Suprapubic skin (tissue), 4 donors: ENCODE measurements at regions not wholly inside any gene's neighbourhood (a gene's known extent, or its start where the extent isn't known, plus 50 kb on each side); places are given as distances from the start of the nearest gene placed in this dataset.

Source experiments
- DNase-seq, 2 donors: peaks; one replicate each; pipeline ENCODE4 v3.0.0-alpha.2; 2019; ENCODE audit warnings: low spot score in 2 of 2
- H3K27ac ChIP-seq: fragments of 200-600 bp; sonication (generic); one replicate; pipeline ENCODE4 v1.5.1; 2019
- H3K27me3 ChIP-seq: fragments of 200-600 bp; sonication (generic); one replicate; pipeline ENCODE4 v1.5.1; 2019
- H3K36me3 ChIP-seq: fragments of 200-600 bp; sonication (generic); one replicate; pipeline ENCODE4 v1.5.1; 2019
- H3K4me1 ChIP-seq: fragments of 200-600 bp; sonication (generic); one replicate; pipeline ENCODE4 v1.5.1; 2019
- H3K4me3 ChIP-seq: fragments of 200-600 bp; sonication (generic); one replicate; pipeline ENCODE4 v1.5.1; 2019; ENCODE audit warnings: mild to moderate bottlenecking
- H3K9me3 ChIP-seq: fragments of 200-600 bp; sonication (generic); one replicate; pipeline ENCODE4 v1.5.1; 2019
- CTCF ChIP-seq, 2 donors: fragments of 200-600 bp in 1 of 2; fragments of 450-650 bp in 1 of 2; sonication (generic) in 1 of 2; IDR thresholded peaks; one replicate each; pipeline ENCODE4 v1.5.1; 2016 to 2019; ENCODE audit warnings: antibody characterized with exemption in 2 of 2, mild to moderate bottlenecking in 1 of 2, moderate library complexity in 1 of 2
- EP300 ChIP-seq: sonication (generic); formaldehyde crosslinking; IDR thresholded peaks from one replicate; pipeline ENCODE4 v1.6.1; 2017; ENCODE audit warnings: antibody characterized with exemption
- POLR2A ChIP-seq, 2 donors: fragments of 450-650 bp; IDR thresholded peaks; one replicate each; pipeline ENCODE4 v1.6.1; 2017; ENCODE audit warnings: antibody characterized with exemption in 2 of 2, mild to moderate bottlenecking in 2 of 2, moderate library complexity in 2 of 2
- POLR2AphosphoS5 ChIP-seq, 3 donors: sonication (generic); formaldehyde crosslinking; IDR thresholded peaks; one replicate each; pipeline ENCODE4 v1.6.1; 2017; ENCODE audit warnings: antibody characterized with exemption in 3 of 3
- WGBS: methylation state at CpG from one replicate; pipeline ENCODE4 v1.1.5; 2018; 5-methylcytosine and 5-hydroxymethylcytosine counted together

- H3K4me1 ChIP-seq = no peaks in the 10 kb centered on the region
- TF ChIP-seq POLR2AphosphoS5 (IDR thresholded peaks at IDR 0.05) (no peak), CTCF (IDR thresholded peaks at IDR 0.05) (no peak), POLR2A (IDR thresholded peaks at IDR 0.05) (no peak), EP300 (no peak)
- H3K9me3 ChIP-seq = peaks cover 2% of the 10 kb centered on the region
- H3K36me3 ChIP-seq = no peaks in the 10 kb centered on the region
- no peak overlapping the region for H3K4me3 ChIP-seq
- H3K27me3 ChIP-seq = no peaks in the 10 kb centered on the region
- WGBS = 80% methylated on average over 3 of the region's 3 CpGs
- no peak overlapping the region for H3K27ac ChIP-seq
- DNase-seq = no peak
Observed at GRCh38 chr3:148131990-148132638, 565.6 kb upstream of the AGTR1 start.

- no peak overlapping the region for H3K4me3 ChIP-seq
- peaks cover under 1% of the 10 kb centered on the region for H3K9me3 ChIP-seq
- no peak overlapping the region for H3K27ac ChIP-seq
- no peak for DNase-seq
- TF ChIP-seq POLR2A (IDR thresholded peaks at IDR 0.05) (no peak), POLR2AphosphoS5 (IDR thresholded peaks at IDR 0.05) (no peak), CTCF (IDR thresholded peaks at IDR 0.05) (no peak)
- no peaks in the 10 kb centered on the region for H3K36me3 ChIP-seq
- H3K4me1 ChIP-seq = no peaks in the 10 kb centered on the region
- no peaks in the 10 kb centered on the region for H3K27me3 ChIP-seq
Observed at GRCh38 chr3:148136816-148137215, 560.9 kb upstream of the AGTR1 start.

GRCh38 chr3:148146241-148146640 lies 551.5 kb upstream of the AGTR1 start:
- Histone ChIP-seq H3K4me3 (no peak overlapping the region), H3K27ac (no peak overlapping the region), H3K4me1 (peaks cover 2% of the 10 kb centered on the region), H3K27me3 (no peaks in the 10 kb centered on the region), H3K36me3 (no peaks in the 10 kb centered on the region), H3K9me3 (no peaks in the 10 kb centered on the region)
- no peak for DNase-seq
- TF ChIP-seq EP300 (no peak), POLR2A (IDR thresholded peaks at IDR 0.05) (no peak), POLR2AphosphoS5 (IDR thresholded peaks at IDR 0.05) (no peak), CTCF (IDR thresholded peaks at IDR 0.05) (no peak)
- 69% methylated on average over 2 of the region's 2 CpGs for WGBS

- no peak for TF ChIP-seq CTCF (IDR thresholded peaks at IDR 0.05)
- TF ChIP-seq POLR2AphosphoS5 (IDR thresholded peaks at IDR 0.05) = no peak
- no peak for TF ChIP-seq POLR2A (IDR thresholded peaks at IDR 0.05)
- no peak for TF ChIP-seq EP300
- no peaks in the 10 kb centered on the region for H3K27me3 ChIP-seq
- no peak overlapping the region for H3K4me3 ChIP-seq
- peaks cover 2% of the 10 kb centered on the region for H3K4me1 ChIP-seq
- 38% methylated on average over 2 of the region's 2 CpGs for WGBS
- H3K36me3 ChIP-seq = no peaks in the 10 kb centered on the region
- DNase-seq = no peak
- no peak overlapping the region for H3K27ac ChIP-seq
- H3K9me3 ChIP-seq = no peaks in the 10 kb centered on the region
Observed at GRCh38 chr3:148146947-148147826, 550.5 kb upstream of the AGTR1 start.

- Histone ChIP-seq H3K4me3 (no peak overlapping the region), H3K27ac (no peak overlapping the region), H3K9me3 (no peaks in the 10 kb centered on the region), H3K4me1 (peaks cover 2% of the 10 kb centered on the region), H3K36me3 (no peaks in the 10 kb centered on the region), H3K27me3 (no peaks in the 10 kb centered on the region)
- WGBS = 46% methylated on average over 2 of the region's 2 CpGs
- TF ChIP-seq EP300 (no peak), POLR2A (IDR thresholded peaks at IDR 0.05) (no peak), POLR2AphosphoS5 (IDR thresholded peaks at IDR 0.05) (no peak), CTCF (IDR thresholded peaks at IDR 0.05) (no peak)
- DNase-seq = no peak
Observed at GRCh38 chr3:148147903-148148302, 549.8 kb upstream of the AGTR1 start.
